Vagina (tissue), 2 donors: ENCODE measurements at regions not wholly inside any gene's neighbourhood (a gene's known extent, or its start where the extent isn't known, plus 50 kb on each side); places are given as distances from the start of the nearest gene placed in this dataset.

ENCODE experiments used
- CTCF ChIP-seq, 3 experiments: fragments of 450-650 bp in 2 of 3; fragments of 200-600 bp in 1 of 3; sonication (generic) in 1 of 3; IDR thresholded peaks; one replicate each; pipeline ENCODE4 v1.5.1; 2017 to 2019; ENCODE audit warnings: antibody characterized with exemption in 3 of 3, mild to moderate bottlenecking in 2 of 3, moderate library complexity in 2 of 3
- POLR2A ChIP-seq, 2 donors: fragments of 450-650 bp; IDR thresholded peaks; one replicate each; pipeline ENCODE4 v1.6.1; 2017; ENCODE audit warnings: antibody characterized with exemption in 2 of 2, mild to moderate bottlenecking in 2 of 2, moderate library complexity in 2 of 2

GRCh38 chr15:97654481-97655076 is 305.9 kb upstream of the ARRDC4 start:
- no peak for TF ChIP-seq POLR2A (IDR thresholded peaks at IDR 0.05)
- no peak for TF ChIP-seq CTCF (IDR thresholded peaks at IDR 0.05)
